Activated T-helper 2 cell treated with anti-CD3 and anti-CD28 coated beads, Interferon-gamma antibody, Interleukin-2, Interleukin-4, amounts not matched to agents 10 μg/mL and 5 μg/mL and 100 μg/mL, durations not matched to agents 14 hours and 24 hours and 36 hours (primary cell): ENCODE measurements at regions not wholly inside any gene's neighbourhood (a gene's known extent, or its start where the extent isn't known, plus 50 kb on each side); places are given as distances from the start of the nearest gene placed in this dataset.

ENCODE experiments used
- DNase-seq: peaks from one replicate; pipeline ENCODE4 v3.0.0; 2021; ENCODE audit warnings: low spot score
- H3K27ac Mint-ChIP-seq: one replicate; pipeline ENCODE4 v1.8.0; 2021; ENCODE audit warnings: mixed read lengths
- H3K27me3 Mint-ChIP-seq: one replicate; pipeline ENCODE4 v1.8.0; 2021; ENCODE audit warnings: low read depth, mixed read lengths
- H3K36me3 Mint-ChIP-seq: one replicate; pipeline ENCODE4 v1.8.0; 2021; ENCODE audit warnings: low read depth, mixed read lengths
- H3K4me1 Mint-ChIP-seq: one replicate; pipeline ENCODE4 v1.8.0; 2021; ENCODE audit warnings: low read depth, mixed read lengths
- H3K4me3 Mint-ChIP-seq: one replicate; pipeline ENCODE4 v1.8.0; 2021; ENCODE audit warnings: low read depth, mild to moderate bottlenecking, moderate library complexity, mixed read lengths
- H3K9me3 Mint-ChIP-seq: one replicate; pipeline ENCODE4 v1.8.0; 2021; ENCODE audit warnings: mixed read lengths
- intact Hi-C: fragments of 100-400 bp; cut with micrococcal nuclease; formaldehyde crosslinking; loops from one replicate; pipeline ENCODE4 v1.15.1; 2023

GRCh38 chr3:68055215-68055614 is 400.8 kb upstream of the SUCLG2 start:
- H3K27me3 Mint-ChIP-seq = no peaks in the 10 kb centered on the region
- no peak overlapping the region for H3K4me3 Mint-ChIP-seq
- H3K36me3 Mint-ChIP-seq = no peaks in the 10 kb centered on the region
- intact Hi-C loops = no loop called here
- DNase-seq = no peak
- peaks cover 16% of the 10 kb centered on the region for H3K4me1 Mint-ChIP-seq
- H3K9me3 Mint-ChIP-seq = peaks cover 12% of the 10 kb centered on the region
- no peak overlapping the region for H3K27ac Mint-ChIP-seq

DNA sequence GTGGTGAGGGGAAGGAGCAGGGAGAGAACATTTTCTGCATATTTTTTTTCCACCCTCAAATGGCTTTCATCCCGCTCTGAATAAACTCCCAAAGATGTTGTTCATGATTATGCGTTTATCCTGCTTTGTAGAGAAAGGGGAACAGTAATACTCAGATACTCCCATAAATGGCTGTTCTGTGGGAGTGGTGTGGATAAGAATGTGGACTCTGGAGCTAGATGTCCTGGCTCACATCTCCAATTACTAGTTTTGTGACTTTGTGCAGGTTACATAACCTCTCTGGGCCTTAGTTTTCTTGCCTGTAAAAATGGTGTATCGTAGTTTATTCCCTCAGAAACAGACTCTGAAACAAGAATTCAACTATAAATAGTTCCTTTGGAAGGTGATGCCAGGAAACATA is 395.4 kb upstream of the SUCLG2 start:
- intact Hi-C loops = no loop called here
- H3K4me3 Mint-ChIP-seq = no peak overlapping the region

DNA sequence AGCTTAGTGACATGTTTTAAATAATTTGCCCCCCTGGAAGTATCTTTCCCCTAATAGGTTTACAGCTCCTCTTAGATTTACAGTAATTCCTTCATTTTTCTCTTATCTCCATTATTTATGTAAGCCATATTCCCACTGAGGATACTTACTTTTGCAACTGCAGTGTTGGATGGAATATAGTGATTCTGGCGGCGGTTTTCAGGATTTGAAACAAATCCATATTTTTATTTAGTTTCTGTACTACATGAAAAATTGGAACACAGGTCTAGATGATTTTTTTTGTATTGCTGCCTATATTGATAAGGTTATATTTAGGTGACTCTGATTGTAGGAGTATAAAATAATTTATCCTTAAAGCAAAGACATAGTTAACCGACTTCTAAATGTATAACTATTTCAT is 391.6 kb upstream of the SUCLG2 start:
- intact Hi-C loops = no loop called here
- Mint-ChIP-seq H3K4me3 (no peak overlapping the region), H3K9me3 (no peaks in the 10 kb centered on the region), H3K27me3 (no peaks in the 10 kb centered on the region), H3K4me1 (no peaks in the 10 kb centered on the region), H3K27ac (no peak overlapping the region), H3K36me3 (no peaks in the 10 kb centered on the region)
- no peak for DNase-seq

More for the DNA sequence above, 395.4 kb upstream of the SUCLG2 start:
- Mint-ChIP-seq H3K4me1 (no peaks in the 10 kb centered on the region), H3K27me3 (no peaks in the 10 kb centered on the region), H3K9me3 (no peaks in the 10 kb centered on the region), H3K36me3 (no peaks in the 10 kb centered on the region), H3K27ac (no peak overlapping the region)
- no peak for DNase-seq

DNA sequence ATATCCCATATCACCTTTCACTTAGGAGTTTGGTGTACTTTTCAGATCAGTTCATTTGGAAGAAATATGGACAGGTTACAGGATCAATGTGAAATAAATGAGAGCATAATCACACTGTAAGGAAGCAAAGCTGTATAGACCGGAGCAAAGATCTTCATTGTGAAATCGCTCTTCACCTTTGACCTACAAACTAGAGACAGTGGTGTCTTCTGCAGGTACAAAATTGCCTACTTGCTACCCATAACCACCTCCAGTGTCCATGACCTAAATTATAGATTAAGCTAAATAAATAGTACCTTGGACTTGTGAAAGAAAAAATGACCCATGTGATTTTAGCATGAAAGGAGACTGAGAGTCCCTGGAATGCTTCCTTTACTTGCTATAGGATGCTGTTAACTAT is 379.5 kb upstream of the SUCLG2 start:
- no peak for DNase-seq
- Mint-ChIP-seq H3K27ac (no peak overlapping the region), H3K9me3 (no peaks in the 10 kb centered on the region), H3K36me3 (no peaks in the 10 kb centered on the region), H3K27me3 (no peaks in the 10 kb centered on the region), H3K4me3 (no peak overlapping the region), H3K4me1 (no peaks in the 10 kb centered on the region)
- intact Hi-C loops = no loop called here

- no peaks in the 10 kb centered on the region for H3K36me3 Mint-ChIP-seq
- no peak overlapping the region for H3K4me3 Mint-ChIP-seq
- intact Hi-C loops = no loop called here
- H3K4me1 Mint-ChIP-seq = no peaks in the 10 kb centered on the region
- H3K27me3 Mint-ChIP-seq = no peaks in the 10 kb centered on the region
- H3K9me3 Mint-ChIP-seq = no peaks in the 10 kb centered on the region
- DNase-seq = no peak
- H3K27ac Mint-ChIP-seq = no peak overlapping the region
These were observed 377.8 kb upstream of the SUCLG2 start for GRCh38 chr3:68032209-68032608.

DNA sequence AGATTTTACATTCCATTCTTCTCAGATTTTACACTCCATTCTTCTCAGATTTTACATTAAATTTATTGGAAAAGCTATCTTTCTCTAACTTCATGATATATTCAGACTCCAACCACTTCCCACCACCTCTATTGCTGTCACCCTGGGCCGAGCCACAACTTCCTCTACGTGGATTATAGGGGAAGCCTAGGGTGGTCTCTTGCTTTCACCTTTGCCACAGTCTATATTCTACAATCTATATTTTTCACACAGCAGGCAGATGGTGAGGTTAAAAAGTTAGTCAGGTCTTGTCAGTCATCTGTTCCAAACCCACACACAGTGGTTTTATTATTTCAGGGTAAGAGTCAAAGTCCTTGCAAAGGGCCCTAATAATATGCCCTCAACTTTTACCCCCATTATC is 370.8 kb upstream of the SUCLG2 start:
- H3K4me3 Mint-ChIP-seq = no peak overlapping the region
- no peaks in the 10 kb centered on the region for H3K36me3 Mint-ChIP-seq
- no peak overlapping the region for H3K27ac Mint-ChIP-seq
- no peaks in the 10 kb centered on the region for H3K9me3 Mint-ChIP-seq
- no peaks in the 10 kb centered on the region for H3K27me3 Mint-ChIP-seq
- no peaks in the 10 kb centered on the region for H3K4me1 Mint-ChIP-seq
- DNase-seq = no peak
- intact Hi-C loops = no loop called here

DNA sequence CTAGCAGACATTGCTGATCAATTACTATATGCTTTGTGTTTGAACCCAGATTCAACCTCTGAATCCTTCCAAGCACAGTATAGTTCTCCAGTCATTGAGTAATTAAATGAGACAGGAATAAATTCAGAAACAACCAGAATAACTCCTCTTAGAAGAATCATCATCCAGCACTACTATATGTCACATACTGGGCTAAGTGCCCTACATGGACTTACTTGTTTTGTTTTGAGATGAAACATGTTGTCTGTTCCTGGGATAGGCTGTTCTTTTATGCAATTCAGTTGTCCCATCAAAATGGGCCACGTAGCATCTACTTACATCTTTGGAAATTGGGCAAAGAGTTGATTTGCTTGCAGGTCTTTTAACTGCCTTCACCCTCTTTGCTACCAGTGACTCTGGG is 365.5 kb upstream of the SUCLG2 start:
- no peak overlapping the region for H3K4me3 Mint-ChIP-seq
- H3K36me3 Mint-ChIP-seq = no peaks in the 10 kb centered on the region
- no peaks in the 10 kb centered on the region for H3K4me1 Mint-ChIP-seq
- no peak for DNase-seq
- no peak overlapping the region for H3K27ac Mint-ChIP-seq
- intact Hi-C loops = no loop called here
- no peaks in the 10 kb centered on the region for H3K9me3 Mint-ChIP-seq
- H3K27me3 Mint-ChIP-seq = no peaks in the 10 kb centered on the region

- H3K36me3 Mint-ChIP-seq = no peaks in the 10 kb centered on the region
- intact Hi-C loops = no loop called here
- H3K27ac Mint-ChIP-seq = no peak overlapping the region
- no peak overlapping the region for H3K4me3 Mint-ChIP-seq
- H3K27me3 Mint-ChIP-seq = no peaks in the 10 kb centered on the region
- no peak for DNase-seq
- H3K9me3 Mint-ChIP-seq = no peaks in the 10 kb centered on the region
- H3K4me1 Mint-ChIP-seq = no peaks in the 10 kb centered on the region
These were observed 363.9 kb upstream of the SUCLG2 start for GRCh38 chr3:68018275-68018674.

GRCh38 chr3:68017069-68017468 is 362.7 kb upstream of the SUCLG2 start:
- H3K27me3 Mint-ChIP-seq = no peaks in the 10 kb centered on the region
- no peaks in the 10 kb centered on the region for H3K9me3 Mint-ChIP-seq
- no peaks in the 10 kb centered on the region for H3K36me3 Mint-ChIP-seq
- no peaks in the 10 kb centered on the region for H3K4me1 Mint-ChIP-seq
- no peak overlapping the region for H3K4me3 Mint-ChIP-seq
- H3K27ac Mint-ChIP-seq = no peak overlapping the region
- intact Hi-C loops = no loop called here
- DNase-seq = no peak

DNA sequence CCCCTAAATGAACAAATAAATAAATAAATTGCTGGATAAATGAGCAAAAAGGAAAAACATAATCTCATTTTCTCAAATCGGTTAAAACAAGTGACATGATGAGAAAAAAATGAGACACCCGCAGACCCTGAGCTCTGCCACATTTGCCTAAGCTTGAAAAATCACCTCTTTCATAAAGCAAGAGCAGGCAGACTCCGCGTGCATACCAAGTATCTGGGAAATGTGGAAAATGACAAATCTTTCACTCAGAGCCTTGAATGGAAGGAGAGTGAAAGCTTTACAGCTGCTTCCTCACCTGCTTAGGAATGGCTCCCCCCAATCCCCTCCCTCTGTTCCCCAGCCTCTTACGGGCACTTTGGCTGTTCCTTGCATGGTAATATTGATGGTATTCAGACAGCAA is 355.5 kb upstream of the SUCLG2 start:
- peaks cover 3% of the 10 kb centered on the region for H3K4me1 Mint-ChIP-seq
- intact Hi-C loops = no loop called here

GRCh38 chr3:68007621-68008226 is 353.3 kb upstream of the SUCLG2 start:
- intact Hi-C loops = no loop called here
- H3K36me3 Mint-ChIP-seq = no peaks in the 10 kb centered on the region
- no peaks in the 10 kb centered on the region for H3K9me3 Mint-ChIP-seq
- no peak for DNase-seq
- H3K4me3 Mint-ChIP-seq = peak overlapping the region; percentile 28
- H3K27me3 Mint-ChIP-seq = peaks cover 26% of the 10 kb centered on the region
- H3K27ac Mint-ChIP-seq = no peak overlapping the region
- peaks cover 3% of the 10 kb centered on the region for H3K4me1 Mint-ChIP-seq

More for the DNA sequence above, 355.5 kb upstream of the SUCLG2 start:
- Mint-ChIP-seq H3K36me3 (no peaks in the 10 kb centered on the region), H3K27ac (no peak overlapping the region), H3K9me3 (no peaks in the 10 kb centered on the region), H3K27me3 (peaks cover 17% of the 10 kb centered on the region), H3K4me3 (no peak overlapping the region)
- no peak for DNase-seq

GRCh38 chr3:68006646-68007045 is 352.2 kb upstream of the SUCLG2 start:
- peaks cover 3% of the 10 kb centered on the region for H3K4me1 Mint-ChIP-seq
- no peak overlapping the region for H3K4me3 Mint-ChIP-seq
- H3K27me3 Mint-ChIP-seq = peaks cover 26% of the 10 kb centered on the region
- H3K36me3 Mint-ChIP-seq = no peaks in the 10 kb centered on the region
- DNase-seq = no peak
- no peak overlapping the region for H3K27ac Mint-ChIP-seq
- no peaks in the 10 kb centered on the region for H3K9me3 Mint-ChIP-seq
- intact Hi-C loops = no loop called here

DNA sequence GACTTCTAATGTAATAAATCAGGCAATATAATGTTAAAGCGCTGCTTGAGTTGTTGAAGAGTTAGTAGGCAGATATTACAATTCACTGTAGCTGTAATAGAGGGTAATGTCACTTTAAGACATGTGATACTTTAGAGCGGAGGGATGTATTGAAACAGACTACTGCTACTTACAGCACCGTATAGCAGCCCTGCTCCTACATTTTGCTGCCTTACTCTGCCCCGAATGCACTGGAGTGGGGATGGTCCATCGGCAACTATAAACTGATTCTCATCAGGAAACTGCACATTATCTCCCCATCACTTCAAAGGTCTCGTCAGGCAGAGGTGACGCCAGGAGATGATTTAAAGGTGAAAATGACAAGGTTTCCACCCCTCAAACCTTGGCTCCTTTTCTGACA is 349.7 kb upstream of the SUCLG2 start:
- peaks cover 4% of the 10 kb centered on the region for H3K9me3 Mint-ChIP-seq
- H3K4me3 Mint-ChIP-seq = no peak overlapping the region
- H3K36me3 Mint-ChIP-seq = no peaks in the 10 kb centered on the region
- no peak overlapping the region for H3K27ac Mint-ChIP-seq
- peaks cover 24% of the 10 kb centered on the region for H3K27me3 Mint-ChIP-seq
- peaks cover 3% of the 10 kb centered on the region for H3K4me1 Mint-ChIP-seq
- intact Hi-C loops = no loop called here
- no peak for DNase-seq

DNA sequence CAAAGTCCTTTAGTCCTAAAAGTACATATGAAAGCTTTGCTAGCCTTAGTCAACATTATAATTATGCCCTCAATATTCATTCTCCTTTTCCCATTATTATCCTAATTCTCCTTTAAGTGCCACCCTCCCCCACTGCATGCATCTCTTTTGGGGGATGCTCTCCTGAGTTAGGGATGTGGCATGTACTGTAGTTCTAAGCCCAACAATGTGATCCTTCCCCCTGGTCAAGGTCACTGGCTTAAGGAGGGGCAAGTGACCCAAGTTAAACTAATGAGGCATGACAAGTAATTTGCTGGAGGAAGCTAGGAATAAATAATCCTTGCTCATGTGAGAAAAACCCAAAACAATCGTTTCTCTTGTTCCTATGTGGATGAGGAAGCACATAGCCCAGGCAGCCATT is 343.9 kb upstream of the SUCLG2 start:
- Mint-ChIP-seq H3K4me1 (no peaks in the 10 kb centered on the region), H3K27me3 (no peaks in the 10 kb centered on the region), H3K27ac (no peak overlapping the region), H3K4me3 (no peak overlapping the region), H3K9me3 (peaks cover 4% of the 10 kb centered on the region), H3K36me3 (no peaks in the 10 kb centered on the region)
- intact Hi-C loops = no loop called here
- DNase-seq = no peak
